ENCODE measurements at regions not wholly inside any gene's neighbourhood (a gene's known extent, or its start where the extent isn't known, plus 50 kb on each side); places are given as distances from the start of the nearest gene placed in this dataset.

- Histone ChIP-seq H3K27me3 (ENCODE audit: insufficient read depth, low read depth, low read length) (no peaks in the 10 kb centered on the region), H3K36me3 (ENCODE audit: insufficient read depth, low read length) (no peaks in the 10 kb centered on the region), H3K9me2 (ENCODE audit: insufficient read depth, low read length) (no peaks in the 10 kb centered on the region), H3K79me2 (replicated peaks; ENCODE audit: insufficient read depth, low read length) (no peaks in the 10 kb centered on the region), H3K4me3 (ENCODE audit: low read length) (no peak overlapping the region), H2AFZ (ENCODE audit: low read depth, low read length) (no peak overlapping the region), H4K20me1 (ENCODE audit: insufficient read depth) (no peaks in the 10 kb centered on the region), H3K4me2 (ENCODE audit: low read length) (no peak overlapping the region), H3F3A (ENCODE audit: insufficient read depth, low read length, poor library complexity, severe bottlenecking) (no peaks in the 10 kb centered on the region), H3K9ac (ENCODE audit: low read length) (no peak overlapping the region), H3K9me3 (ENCODE audit: low read length) (no peaks in the 10 kb centered on the region), H3K27ac (ENCODE audit: low read length) (no peak overlapping the region)
- TF ChIP-seq CTCF (IDR thresholded peaks at IDR 0.05; ENCODE audit: poor library complexity, severe bottlenecking) = no peak
- TF ChIP-seq RAD21 (conservative IDR thresholded peaks at IDR 0.05) = no peak
These were observed 151.4 kb downstream of the ENGASE start for GRCh38 chr17:79226037-79226436.

- H3K4me3 ChIP-seq (ENCODE audit: low read length) = no peak overlapping the region
- no peaks in the 10 kb centered on the region for H3K79me2 ChIP-seq (replicated peaks; ENCODE audit: insufficient read depth, low read length)
- no peak overlapping the region for H3K27ac ChIP-seq (ENCODE audit: low read length)
- TF ChIP-seq POLR2AphosphoS5 (IDR thresholded peaks at IDR 0.05) (no peak), SMC3 (conservative IDR thresholded peaks at IDR 0.05; ENCODE audit: poor library complexity) (no peak), EZH2 (IDR thresholded peaks at IDR 0.05; ENCODE audit: borderline replicate concordance, insufficient read depth, low read length, poor library complexity, severe bottlenecking) (no peak), CTCF (IDR thresholded peaks at IDR 0.05; ENCODE audit: poor library complexity, severe bottlenecking) (no peak), RAD21 (conservative IDR thresholded peaks at IDR 0.05) (no peak), EP300 (conservative IDR thresholded peaks at IDR 0.05; ENCODE audit: poor library complexity, severe bottlenecking) (no peak), MXI1 (conservative IDR thresholded peaks at IDR 0.05; ENCODE audit: poor library complexity, severe bottlenecking) (no peak), TAF1 (IDR thresholded peaks at IDR 0.05; ENCODE audit: low read depth) (no peak), REST (IDR thresholded peaks at IDR 0.05; ENCODE audit: borderline replicate concordance) (no peak)
- H3F3A ChIP-seq (ENCODE audit: insufficient read depth, low read length, poor library complexity, severe bottlenecking) = no peaks in the 10 kb centered on the region
- H3K36me3 ChIP-seq (ENCODE audit: insufficient read depth, low read length) = no peaks in the 10 kb centered on the region
- H3K9me2 ChIP-seq (ENCODE audit: insufficient read depth, low read length) = no peaks in the 10 kb centered on the region
- H3K27me3 ChIP-seq (ENCODE audit: insufficient read depth, low read depth, low read length) = no peaks in the 10 kb centered on the region
- no peaks in the 10 kb centered on the region for H3K9me3 ChIP-seq (ENCODE audit: low read length)
- H3K9ac ChIP-seq (ENCODE audit: low read length) = no peak overlapping the region
- no peak overlapping the region for H3K4me2 ChIP-seq (ENCODE audit: low read length)
- no peaks in the 10 kb centered on the region for H4K20me1 ChIP-seq (ENCODE audit: insufficient read depth)
- H2AFZ ChIP-seq (ENCODE audit: low read depth, low read length) = no peak overlapping the region
These were observed 150.3 kb downstream of the ENGASE start for GRCh38 chr17:79224903-79225302.

Data from neural cell (in vitro differentiated cells).